ENCODE measurements at regions not wholly inside any gene's neighbourhood (a gene's known extent, or its start where the extent isn't known, plus 50 kb on each side); places are given as distances from the start of the nearest gene placed in this dataset.
"Not testable (repeated sequence)": the region's sequence is repeated elsewhere in the genome, so short reads cannot be mapped to it uniquely, and the experiment has no call there.

DNA sequence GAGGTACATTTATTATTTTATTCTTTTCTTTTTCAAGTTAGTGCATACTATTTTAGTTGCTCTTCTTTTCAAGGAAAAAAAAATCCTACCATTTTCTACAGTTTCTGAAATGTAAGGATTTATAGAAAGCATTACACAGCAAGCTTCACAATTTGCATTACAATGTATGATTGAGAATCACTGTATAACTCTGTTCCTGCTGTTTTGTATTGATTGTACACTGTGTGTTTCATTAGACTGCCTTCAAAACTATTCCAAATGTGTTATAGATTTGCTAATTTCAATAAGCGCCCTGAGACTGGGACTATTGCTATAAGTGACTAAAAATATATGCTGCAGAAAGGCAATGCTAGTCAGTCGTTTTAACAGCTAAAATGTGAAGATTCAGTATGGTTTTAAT lies 479.7 kb upstream of the EYS start:
- no peak overlapping the region for H3K4me3 ChIP-seq

DNA sequence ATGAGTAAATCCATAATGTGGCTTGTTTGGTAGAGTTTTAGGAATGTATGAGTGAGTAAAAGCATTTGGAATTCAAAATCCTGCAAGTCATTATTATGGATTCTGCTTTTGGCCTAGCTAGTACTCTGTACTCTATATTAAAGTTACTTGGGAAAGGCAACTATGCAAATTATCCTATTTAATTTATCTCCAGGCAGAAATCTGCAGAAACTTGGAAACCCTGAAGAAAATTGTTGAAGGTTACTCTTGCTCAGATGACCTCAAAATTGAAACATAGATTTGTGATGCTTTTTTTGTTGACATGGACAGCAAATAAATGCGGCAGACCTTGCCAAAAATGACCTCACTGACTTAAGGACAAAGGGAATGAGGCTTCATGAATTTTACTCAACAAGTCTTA lies 477.1 kb upstream of the EYS start:
- no peak overlapping the region for H3K27ac ChIP-seq
- no peak for DNase-seq (ENCODE audit: low spot score)
- H3K27me3 ChIP-seq (replicated peaks; ENCODE audit: insufficient read depth): no peaks in the 10 kb centered on the region
- no peaks in the 10 kb centered on the region for H3K36me3 ChIP-seq
- no peak overlapping the region for H3K4me3 ChIP-seq
- no peaks in the 10 kb centered on the region for H3K4me1 ChIP-seq (ENCODE audit: control insufficient read depth in 1 of 2, low read depth in 2 of 2)
- H3K9me3 ChIP-seq: no peaks in the 10 kb centered on the region
- no peak for ATAC-seq (ENCODE audit: insufficient number of reproducible peaks, low FRiP score, low read depth)
- TF ChIP-seq, protein P1, sequence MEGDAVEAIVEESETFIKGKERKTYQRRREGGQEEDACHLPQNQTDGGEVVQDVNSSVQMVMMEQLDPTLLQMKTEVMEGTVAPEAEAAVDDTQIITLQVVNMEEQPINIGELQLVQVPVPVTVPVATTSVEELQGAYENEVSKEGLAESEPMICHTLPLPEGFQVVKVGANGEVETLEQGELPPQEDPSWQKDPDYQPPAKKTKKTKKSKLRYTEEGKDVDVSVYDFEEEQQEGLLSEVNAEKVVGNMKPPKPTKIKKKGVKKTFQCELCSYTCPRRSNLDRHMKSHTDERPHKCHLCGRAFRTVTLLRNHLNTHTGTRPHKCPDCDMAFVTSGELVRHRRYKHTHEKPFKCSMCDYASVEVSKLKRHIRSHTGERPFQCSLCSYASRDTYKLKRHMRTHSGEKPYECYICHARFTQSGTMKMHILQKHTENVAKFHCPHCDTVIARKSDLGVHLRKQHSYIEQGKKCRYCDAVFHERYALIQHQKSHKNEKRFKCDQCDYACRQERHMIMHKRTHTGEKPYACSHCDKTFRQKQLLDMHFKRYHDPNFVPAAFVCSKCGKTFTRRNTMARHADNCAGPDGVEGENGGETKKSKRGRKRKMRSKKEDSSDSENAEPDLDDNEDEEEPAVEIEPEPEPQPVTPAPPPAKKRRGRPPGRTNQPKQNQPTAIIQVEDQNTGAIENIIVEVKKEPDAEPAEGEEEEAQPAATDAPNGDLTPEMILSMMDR (IDR thresholded peaks at IDR 0.05): no peak

More for the DNA sequence above, 479.7 kb upstream of the EYS start:
- no peaks in the 10 kb centered on the region for H3K36me3 ChIP-seq
- no peaks in the 10 kb centered on the region for H3K9me3 ChIP-seq
- TF ChIP-seq, protein P1 (IDR thresholded peaks at IDR 0.05): no peak
- no peak overlapping the region for H3K27ac ChIP-seq
- DNase-seq (ENCODE audit: low spot score) (no peak), ATAC-seq (ENCODE audit: insufficient number of reproducible peaks, low FRiP score, low read depth) (no peak)
- H3K4me1 ChIP-seq (ENCODE audit: control insufficient read depth in 1 of 2, low read depth in 2 of 2): no peaks in the 10 kb centered on the region
- no peaks in the 10 kb centered on the region for H3K27me3 ChIP-seq (replicated peaks; ENCODE audit: insufficient read depth)

DNA sequence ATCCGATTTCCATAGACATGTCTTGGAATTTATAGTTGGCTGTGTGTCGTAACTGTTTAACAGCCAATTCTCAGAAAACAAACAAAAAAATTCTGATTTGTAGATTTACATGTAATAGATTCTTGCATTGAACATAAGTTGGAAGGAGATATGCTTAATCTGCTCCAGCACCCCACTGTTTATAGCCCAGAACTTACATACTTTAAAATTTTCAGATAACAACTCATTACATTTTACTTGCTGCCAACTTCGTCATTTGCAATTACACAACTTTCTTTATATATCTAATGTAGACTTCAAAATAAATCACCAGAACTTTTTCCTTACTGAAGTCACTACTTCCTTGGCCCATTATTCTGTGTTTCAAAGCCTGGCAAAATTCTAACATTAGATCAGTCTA lies 472.3 kb upstream of the EYS start:
- ATAC-seq (ENCODE audit: insufficient number of reproducible peaks, low FRiP score, low read depth): no peak
- TF ChIP-seq, protein P1 (IDR thresholded peaks at IDR 0.05): no peak

DNA sequence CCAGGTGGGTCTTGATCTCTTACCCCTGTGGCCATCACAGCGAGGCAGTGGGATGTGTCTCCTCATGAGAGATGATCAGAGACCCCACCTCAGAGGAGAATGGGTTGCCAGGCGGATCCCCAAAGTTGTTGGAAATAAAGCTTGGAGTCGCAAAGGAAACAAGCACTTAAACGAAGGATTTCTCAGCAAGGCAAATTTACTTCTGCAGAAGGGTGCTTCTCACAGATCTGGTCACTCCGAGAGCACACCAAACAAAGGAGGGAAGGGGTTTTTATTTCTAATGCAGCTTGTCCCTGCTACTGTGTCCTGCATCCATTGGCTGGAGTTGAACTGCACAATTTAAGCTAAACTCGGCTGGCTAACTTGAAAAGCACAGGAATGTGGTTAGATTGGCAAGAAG lies 466.6 kb upstream of the EYS start:
- peaks cover 11% of the 10 kb centered on the region for H3K9me3 ChIP-seq
- no peak for DNase-seq (ENCODE audit: low spot score)

More for the DNA sequence above, 472.3 kb upstream of the EYS start:
- no peaks in the 10 kb centered on the region for H3K4me1 ChIP-seq (ENCODE audit: control insufficient read depth in 1 of 2, low read depth in 2 of 2)
- H3K9me3 ChIP-seq: no peaks in the 10 kb centered on the region
- H3K36me3 ChIP-seq: no peaks in the 10 kb centered on the region
- no peak for DNase-seq (ENCODE audit: low spot score)
- no peak overlapping the region for H3K4me3 ChIP-seq
- no peaks in the 10 kb centered on the region for H3K27me3 ChIP-seq (replicated peaks; ENCODE audit: insufficient read depth)
- no peak overlapping the region for H3K27ac ChIP-seq

DNA sequence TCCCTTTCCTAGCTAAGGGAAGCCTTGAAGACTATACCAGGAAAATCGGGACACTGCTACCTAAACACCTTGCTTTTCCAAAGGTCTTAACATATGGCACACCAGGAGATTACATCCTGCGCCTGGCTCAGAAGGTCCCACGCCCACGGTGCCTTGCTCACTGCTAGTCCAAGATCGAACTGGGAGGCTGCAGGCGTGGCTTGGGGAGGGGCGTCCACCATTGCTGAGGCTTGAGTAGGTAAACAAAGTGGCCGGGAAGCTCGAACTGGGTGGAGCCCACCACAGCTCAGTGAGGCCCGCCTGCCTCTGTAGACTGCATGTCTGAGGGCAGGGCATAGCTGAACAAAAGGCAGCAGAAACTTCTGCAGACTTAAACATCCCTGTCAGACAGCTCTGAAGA lies 459.7 kb upstream of the EYS start:
- H3K9me3 ChIP-seq; H3K36me3 ChIP-seq; DNase-seq (ENCODE audit: low spot score); ATAC-seq (ENCODE audit: insufficient number of reproducible peaks, low FRiP score, low read depth); H3K4me1 ChIP-seq (ENCODE audit: control insufficient read depth in 1 of 2, low read depth in 2 of 2); H3K4me3 ChIP-seq; H3K27me3 ChIP-seq (replicated peaks; ENCODE audit: insufficient read depth); H3K27ac ChIP-seq: not testable (repeated sequence)

More for the DNA sequence above, 466.6 kb upstream of the EYS start:
- Histone ChIP-seq H3K4me1 (ENCODE audit: control insufficient read depth in 1 of 2, low read depth in 2 of 2) (no peaks in the 10 kb centered on the region), H3K27ac (no peak overlapping the region), H3K27me3 (replicated peaks; ENCODE audit: insufficient read depth) (no peaks in the 10 kb centered on the region), H3K36me3 (no peaks in the 10 kb centered on the region), H3K4me3 (no peak overlapping the region)
- TF ChIP-seq, protein P1 (IDR thresholded peaks at IDR 0.05): no peak
- ATAC-seq (ENCODE audit: insufficient number of reproducible peaks, low FRiP score, low read depth): no peak

DNA sequence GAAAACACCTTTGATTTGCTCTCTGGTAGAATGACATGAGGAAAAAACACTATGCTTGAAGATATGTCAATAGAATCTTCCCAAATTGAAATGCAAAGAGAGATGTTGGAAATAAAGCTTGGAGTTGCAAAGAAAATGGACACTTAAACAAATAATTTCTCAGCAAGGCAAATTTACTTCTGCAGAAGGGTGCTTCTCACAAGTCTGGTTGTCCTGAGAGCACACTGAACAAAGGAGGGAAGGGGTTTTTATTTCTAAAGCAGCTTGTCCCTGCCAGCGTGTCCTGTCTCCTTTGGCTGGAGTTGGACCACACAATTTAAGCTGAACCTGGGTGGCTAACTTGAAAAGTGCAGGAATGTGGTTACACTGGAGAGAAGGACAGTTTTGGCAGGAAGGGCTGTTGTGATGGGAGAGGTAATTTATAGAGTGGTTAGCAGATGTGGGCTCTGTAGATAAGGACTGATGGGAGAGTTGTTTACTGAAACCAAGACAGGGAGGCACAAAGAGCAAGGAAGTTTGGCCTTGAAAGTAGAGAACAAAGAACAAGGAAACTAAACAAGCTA lies 454.6 kb upstream of the EYS start:
- Histone ChIP-seq H3K9me3 (peaks cover 19% of the 10 kb centered on the region), H3K4me1 (ENCODE audit: control insufficient read depth in 1 of 2, low read depth in 2 of 2) (no peaks in the 10 kb centered on the region), H3K27ac (no peak overlapping the region), H3K4me3 (no peak overlapping the region), H3K27me3 (replicated peaks; ENCODE audit: insufficient read depth) (no peaks in the 10 kb centered on the region), H3K36me3 (no peaks in the 10 kb centered on the region)
- no peak for DNase-seq (ENCODE audit: low spot score)
- TF ChIP-seq, protein P1 (IDR thresholded peaks at IDR 0.05): no peak
- no peak for ATAC-seq (ENCODE audit: insufficient number of reproducible peaks, low FRiP score, low read depth)

All from thoracic aorta (tissue), 2 donors.